Inflammatory macrophage treated with lipopolysaccharide for 4 hours (primary cell): ENCODE measurements at regions not wholly inside any gene's neighbourhood (a gene's known extent, or its start where the extent isn't known, plus 50 kb on each side); places are given as distances from the start of the nearest gene placed in this dataset.

Experiments used
- DNase-seq: peaks from one replicate; pipeline ENCODE4 v3.0.0-alpha.2; 2020

- peak; percentile 8 for DNase-seq
These were observed 75.2 kb upstream of the SMARCA2 start for GRCh38 chr9:1939926-1940368.

- no peak for DNase-seq
These were observed 73.2 kb upstream of the SMARCA2 start for GRCh38 chr9:1941989-1942388.

- no peak for DNase-seq
These were observed 68.4 kb upstream of the SMARCA2 start for GRCh38 chr9:1946526-1947283.

GRCh38 chr9:1947438-1947837, 67.7 kb upstream of the SMARCA2 start:
- no peak for DNase-seq

GRCh38 chr9:1948541-1948940, 66.6 kb upstream of the SMARCA2 start:
- DNase-seq: no peak

- DNase-seq: no peak
These were observed 63.7 kb upstream of the SMARCA2 start for GRCh38 chr9:1951446-1951845.

GRCh38 chr9:1952001-1952400, 63.1 kb upstream of the SMARCA2 start:
- DNase-seq: no peak

- DNase-seq: no peak
These were observed 60.9 kb upstream of the SMARCA2 start for GRCh38 chr9:1954238-1954637.

- DNase-seq: no peak
These were observed 58.2 kb upstream of the SMARCA2 start for GRCh38 chr9:1956958-1957357.

- DNase-seq: no peak
These were observed 57.3 kb upstream of the SMARCA2 start for GRCh38 chr9:1957856-1958255.

GRCh38 chr9:1959371-1959770, 55.8 kb upstream of the SMARCA2 start:
- no peak for DNase-seq

- no peak for DNase-seq
These were observed 54.7 kb upstream of the SMARCA2 start for GRCh38 chr9:1960342-1961042.

- DNase-seq: no peak
These were observed 53.0 kb upstream of the SMARCA2 start for GRCh38 chr9:1962122-1962521.

GRCh38 chr9:1962588-1963106, 52.5 kb upstream of the SMARCA2 start:
- no peak for DNase-seq

GRCh38 chr9:1964093-1964492, 51.1 kb upstream of the SMARCA2 start:
- DNase-seq: no peak
